ENCODE measurements at regions not wholly inside any gene's neighbourhood (a gene's known extent, or its start where the extent isn't known, plus 50 kb on each side); places are given as distances from the start of the nearest gene placed in this dataset.

DNA sequence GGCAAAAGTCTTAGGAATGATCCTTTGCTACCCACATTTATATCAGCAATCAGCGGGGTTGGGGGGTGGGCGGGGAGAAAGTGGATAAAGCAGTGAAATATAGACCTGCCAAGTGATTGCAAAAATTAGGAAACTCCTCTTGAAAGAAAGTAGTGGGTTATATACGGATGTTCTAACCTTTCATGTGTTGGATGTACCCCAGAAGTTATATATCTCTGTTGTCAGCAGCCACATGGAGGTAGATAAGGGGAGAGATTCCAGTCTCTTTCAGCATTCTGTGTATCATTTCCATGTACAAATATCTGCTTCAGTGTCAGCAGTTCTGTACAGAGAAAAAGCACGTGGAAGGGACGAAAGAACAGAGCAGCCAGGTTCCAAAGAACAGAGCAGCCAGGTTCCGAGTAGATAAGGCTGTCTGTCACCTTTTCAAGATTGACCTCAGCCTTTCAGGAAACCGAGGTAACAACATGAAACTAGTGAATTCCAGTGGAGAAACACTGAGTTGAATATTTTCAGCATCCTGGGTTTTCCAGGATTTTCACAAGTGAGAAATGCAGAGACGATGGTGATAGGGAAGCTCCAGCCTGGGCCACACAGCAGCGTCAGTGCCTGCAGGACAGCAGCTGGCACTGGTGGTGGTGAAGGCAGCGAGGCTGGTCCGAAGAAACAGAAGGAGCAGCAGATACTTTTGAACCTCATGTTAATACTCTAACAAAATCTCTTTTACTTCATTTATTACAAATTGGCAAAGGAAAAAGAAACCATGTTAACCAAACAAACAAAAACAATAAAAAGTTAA lies 212.3 kb downstream of the C7orf25 start:
- 54 to 58% (median 56%) methylated on average over 11 of the region's 11 CpGs for WGBS, 3 donors
- ATAC-seq (no peak), DNase-seq (no peak)
- TF ChIP-seq, protein P1, sequence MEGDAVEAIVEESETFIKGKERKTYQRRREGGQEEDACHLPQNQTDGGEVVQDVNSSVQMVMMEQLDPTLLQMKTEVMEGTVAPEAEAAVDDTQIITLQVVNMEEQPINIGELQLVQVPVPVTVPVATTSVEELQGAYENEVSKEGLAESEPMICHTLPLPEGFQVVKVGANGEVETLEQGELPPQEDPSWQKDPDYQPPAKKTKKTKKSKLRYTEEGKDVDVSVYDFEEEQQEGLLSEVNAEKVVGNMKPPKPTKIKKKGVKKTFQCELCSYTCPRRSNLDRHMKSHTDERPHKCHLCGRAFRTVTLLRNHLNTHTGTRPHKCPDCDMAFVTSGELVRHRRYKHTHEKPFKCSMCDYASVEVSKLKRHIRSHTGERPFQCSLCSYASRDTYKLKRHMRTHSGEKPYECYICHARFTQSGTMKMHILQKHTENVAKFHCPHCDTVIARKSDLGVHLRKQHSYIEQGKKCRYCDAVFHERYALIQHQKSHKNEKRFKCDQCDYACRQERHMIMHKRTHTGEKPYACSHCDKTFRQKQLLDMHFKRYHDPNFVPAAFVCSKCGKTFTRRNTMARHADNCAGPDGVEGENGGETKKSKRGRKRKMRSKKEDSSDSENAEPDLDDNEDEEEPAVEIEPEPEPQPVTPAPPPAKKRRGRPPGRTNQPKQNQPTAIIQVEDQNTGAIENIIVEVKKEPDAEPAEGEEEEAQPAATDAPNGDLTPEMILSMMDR (IDR thresholded peaks at IDR 0.05): no peak
- H3K9me3 ChIP-seq: no peaks in the 10 kb centered on the region
- intact Hi-C loops (cut with DNase I): no loop called here
- H3K4me1 ChIP-seq: no peaks in the 10 kb centered on the region
- no peak overlapping the region for H3K27ac ChIP-seq
- H3K4me3 ChIP-seq: no peak overlapping the region
- H3K36me3 ChIP-seq (ENCODE audit: insufficient read depth in 1 of 2, low read depth in 1 of 2): no peaks in the 10 kb centered on the region
- H3K27me3 ChIP-seq (ENCODE audit: insufficient read depth in 3 of 3, low read length in 2 of 3): no peaks in the 10 kb centered on the region

DNA sequence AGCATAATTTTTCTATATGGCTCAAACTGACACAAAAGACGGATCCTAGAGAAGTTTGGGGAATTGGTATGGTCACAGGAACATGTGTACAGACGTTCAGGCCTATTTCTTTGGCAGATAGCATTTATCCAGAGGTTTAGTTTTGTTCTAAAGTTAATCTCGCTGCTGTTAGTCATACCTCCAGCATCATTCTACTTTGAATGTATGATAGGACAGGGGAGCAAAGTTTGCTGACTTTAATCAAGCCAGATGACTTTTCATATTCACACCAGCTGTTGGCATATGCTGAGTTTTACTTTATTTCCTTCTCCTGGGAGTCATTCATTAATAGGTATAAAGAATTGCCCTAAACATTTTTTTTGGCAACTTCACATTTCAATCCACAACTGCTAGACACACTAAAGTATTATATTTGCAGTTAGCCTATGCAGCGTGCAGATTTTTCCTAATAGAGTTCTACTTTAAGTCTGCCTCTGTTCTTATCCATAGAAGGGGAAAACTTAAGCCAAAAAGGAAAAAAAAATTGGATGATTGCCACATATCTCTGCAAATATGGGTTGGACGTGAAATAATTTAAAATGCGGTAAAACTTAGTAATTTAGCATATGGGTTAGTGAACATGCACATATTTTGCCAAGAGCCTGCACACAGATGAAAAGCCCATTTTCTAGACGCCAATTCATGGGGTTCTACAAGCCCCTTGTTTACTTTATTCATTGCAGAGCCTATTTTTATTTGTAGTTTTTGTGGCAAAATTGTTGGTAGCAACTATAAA lies 213.1 kb downstream of the C7orf25 start:
- Histone ChIP-seq H3K27me3 (ENCODE audit: insufficient read depth in 3 of 3, low read length in 2 of 3) (no peaks in the 10 kb centered on the region), H3K27ac (no peak overlapping the region), H3K4me3 (no peak overlapping the region), H3K9me3 (no peaks in the 10 kb centered on the region), H3K36me3 (ENCODE audit: insufficient read depth in 1 of 2, low read depth in 1 of 2) (no peaks in the 10 kb centered on the region), H3K4me1 (no peaks in the 10 kb centered on the region)
- ATAC-seq (no peak), DNase-seq (no peak)
- intact Hi-C loops (cut with DNase I): no loop called here
- 69 to 72% (median 70%) methylated on average over 7 of the region's 7 CpGs for WGBS, 3 donors
- TF ChIP-seq, protein P1 (IDR thresholded peaks at IDR 0.05): no peak

DNA sequence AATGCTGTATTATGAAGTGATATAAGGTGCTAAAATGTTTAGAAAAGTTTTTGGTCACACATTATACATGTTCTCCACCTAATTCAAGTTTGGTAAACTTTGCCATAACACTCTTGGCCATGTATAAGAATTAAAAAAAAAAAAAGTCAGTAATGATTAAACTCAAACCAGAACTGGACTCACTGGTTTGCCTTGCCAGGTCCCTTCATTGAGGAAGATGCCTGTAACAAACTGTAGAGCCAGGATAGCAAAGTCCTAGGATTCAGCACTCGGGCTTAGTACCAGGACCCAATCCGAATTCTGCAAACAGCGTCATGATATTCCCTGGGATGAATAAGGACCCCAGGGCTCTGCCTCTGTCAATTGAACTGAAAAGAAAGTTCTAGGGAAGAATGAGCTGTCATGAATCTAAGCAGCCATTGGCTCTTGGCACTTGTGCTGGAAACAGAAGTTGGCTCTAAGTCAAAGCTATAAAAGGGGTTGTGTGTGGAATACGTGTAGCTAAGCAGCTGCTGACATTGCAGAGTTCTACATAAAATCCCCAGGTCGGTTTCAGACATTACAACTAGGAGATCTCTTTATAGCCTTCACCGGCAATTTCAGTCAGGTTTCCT lies 216.9 kb downstream of the C7orf25 start:
- H3K27me3 ChIP-seq (ENCODE audit: insufficient read depth in 3 of 3, low read length in 2 of 3): no peaks in the 10 kb centered on the region
- H3K4me3 ChIP-seq: no peak overlapping the region
- H3K27ac ChIP-seq: no peak overlapping the region
- H3K36me3 ChIP-seq (ENCODE audit: insufficient read depth in 1 of 2, low read depth in 1 of 2): no peaks in the 10 kb centered on the region
- no peak for DNase-seq
- no peak for ATAC-seq
- WGBS, 3 donors: 30 to 41% (median 37%) methylated on average over 6 of the region's 6 CpGs
- TF ChIP-seq, protein P1 (IDR thresholded peaks at IDR 0.05): no peak
- intact Hi-C loops (cut with DNase I): no loop called here
- no peaks in the 10 kb centered on the region for H3K4me1 ChIP-seq
- H3K9me3 ChIP-seq: no peaks in the 10 kb centered on the region

DNA sequence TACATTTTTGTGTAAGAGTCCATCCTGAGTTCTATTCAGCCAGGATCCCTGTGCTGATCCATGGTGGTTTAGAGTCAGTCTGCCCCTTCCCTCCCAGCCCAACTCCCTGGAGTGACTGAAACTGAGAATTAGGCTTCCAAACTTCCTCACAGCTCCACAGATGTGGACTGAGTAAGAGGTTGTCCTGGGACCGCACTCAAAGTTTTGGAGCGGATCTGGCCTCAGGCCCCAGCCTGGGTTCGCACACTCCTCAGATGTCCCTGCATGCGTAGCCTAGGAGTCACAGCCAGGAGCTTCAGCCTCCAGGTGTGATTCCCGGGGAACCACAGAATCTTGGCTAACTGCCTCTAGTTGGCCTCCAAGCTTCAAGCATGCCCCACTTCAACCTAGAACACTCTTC lies 218.1 kb downstream of the C7orf25 start:
- intact Hi-C loops (cut with DNase I): no loop called here
- H3K4me1 ChIP-seq: no peaks in the 10 kb centered on the region
- 70 to 73% (median 71%) methylated on average over 5 of the region's 5 CpGs for WGBS, 3 donors

More for the DNA sequence above, 218.1 kb downstream of the C7orf25 start:
- peak in 1 of 2 donors; percentile 66 for DNase-seq
- TF ChIP-seq, protein P1 (IDR thresholded peaks at IDR 0.05): no peak
- no peak overlapping the region for H3K4me3 ChIP-seq
- no peak overlapping the region for H3K27ac ChIP-seq
- no peaks in the 10 kb centered on the region for H3K36me3 ChIP-seq (ENCODE audit: insufficient read depth in 1 of 2, low read depth in 1 of 2)
- H3K27me3 ChIP-seq (ENCODE audit: insufficient read depth in 3 of 3, low read length in 2 of 3): no peaks in the 10 kb centered on the region
- ATAC-seq: peak in 3 of 4 donors; percentile 20 to 62 (median 35)
- H3K9me3 ChIP-seq: no peaks in the 10 kb centered on the region
